Muscle layer of duodenum (tissue), 2 donors: ENCODE measurements at regions not wholly inside any gene's neighbourhood (a gene's known extent, or its start where the extent isn't known, plus 50 kb on each side); places are given as distances from the start of the nearest gene placed in this dataset.

Experiments used
- H3K27ac ChIP-seq: one replicate; pipeline ENCODE4 v1.7.0; 2013; ENCODE audit warnings: mild to moderate bottlenecking, low read length
- H3K27me3 ChIP-seq: one replicate; pipeline ENCODE4 v1.7.0; 2013; ENCODE audit warnings: low read depth, mild to moderate bottlenecking, control low read depth, low read length
- H3K36me3 ChIP-seq, 2 donors: one replicate each; pipeline ENCODE4 v1.7.0; 2013; ENCODE audit warnings: low read length in 2 of 2, control low read depth in 1 of 2, mild to moderate bottlenecking in 1 of 2; ENCODE audit not compliant: insufficient read depth in 2 of 2, control insufficient read depth in 1 of 2
- H3K4me1 ChIP-seq, 2 donors: one replicate each; pipeline ENCODE4 v1.7.0; 2013; ENCODE audit warnings: low read length in 2 of 2, mild to moderate bottlenecking in 2 of 2, control low read depth in 1 of 2, moderate library complexity in 1 of 2; ENCODE audit not compliant: insufficient read depth in 2 of 2, control insufficient read depth in 1 of 2
- H3K4me3 ChIP-seq, 2 donors: one replicate each; pipeline ENCODE4 v1.7.0; 2013; ENCODE audit warnings: low read length in 2 of 2, low read depth in 1 of 2, mild to moderate bottlenecking in 1 of 2
- H3K9me3 ChIP-seq, 2 donors: one replicate each; pipeline ENCODE4 v1.7.0; 2013; ENCODE audit warnings: low read length in 2 of 2, control low read depth in 1 of 2, mild to moderate bottlenecking in 1 of 2; ENCODE audit not compliant: control insufficient read depth in 1 of 2
- donor health status: healthy.

- Histone ChIP-seq H3K36me3 (no peaks in the 10 kb centered on the region), H3K9me3 (no peaks in the 10 kb centered on the region), H3K4me1 (peaks cover 0 to 8% of the 10 kb centered on the region in 2 donors), H3K27ac (peak overlapping the region; percentile 9), H3K4me3 (no peak overlapping the region), H3K27me3 (no peaks in the 10 kb centered on the region)
Observed at GRCh38 chrX:109843963-109844751, 111.1 kb upstream of the ACSL4 start.

- H3K9me3 ChIP-seq = no peaks in the 10 kb centered on the region
- no peaks in the 10 kb centered on the region for H3K27me3 ChIP-seq
- no peaks in the 10 kb centered on the region for H3K36me3 ChIP-seq
- no peak overlapping the region for H3K4me3 ChIP-seq
- H3K27ac ChIP-seq = peak overlapping the region; percentile 9
- H3K4me1 ChIP-seq = peaks cover 0 to 8% of the 10 kb centered on the region in 2 donors
Observed at GRCh38 chrX:109844986-109845385, 111.9 kb upstream of the ACSL4 start.

- H3K27ac ChIP-seq = no peak overlapping the region
- H3K27me3 ChIP-seq = no peaks in the 10 kb centered on the region
Observed at GRCh38 chrX:109845996-109846395, 112.9 kb upstream of the ACSL4 start.

DNA sequence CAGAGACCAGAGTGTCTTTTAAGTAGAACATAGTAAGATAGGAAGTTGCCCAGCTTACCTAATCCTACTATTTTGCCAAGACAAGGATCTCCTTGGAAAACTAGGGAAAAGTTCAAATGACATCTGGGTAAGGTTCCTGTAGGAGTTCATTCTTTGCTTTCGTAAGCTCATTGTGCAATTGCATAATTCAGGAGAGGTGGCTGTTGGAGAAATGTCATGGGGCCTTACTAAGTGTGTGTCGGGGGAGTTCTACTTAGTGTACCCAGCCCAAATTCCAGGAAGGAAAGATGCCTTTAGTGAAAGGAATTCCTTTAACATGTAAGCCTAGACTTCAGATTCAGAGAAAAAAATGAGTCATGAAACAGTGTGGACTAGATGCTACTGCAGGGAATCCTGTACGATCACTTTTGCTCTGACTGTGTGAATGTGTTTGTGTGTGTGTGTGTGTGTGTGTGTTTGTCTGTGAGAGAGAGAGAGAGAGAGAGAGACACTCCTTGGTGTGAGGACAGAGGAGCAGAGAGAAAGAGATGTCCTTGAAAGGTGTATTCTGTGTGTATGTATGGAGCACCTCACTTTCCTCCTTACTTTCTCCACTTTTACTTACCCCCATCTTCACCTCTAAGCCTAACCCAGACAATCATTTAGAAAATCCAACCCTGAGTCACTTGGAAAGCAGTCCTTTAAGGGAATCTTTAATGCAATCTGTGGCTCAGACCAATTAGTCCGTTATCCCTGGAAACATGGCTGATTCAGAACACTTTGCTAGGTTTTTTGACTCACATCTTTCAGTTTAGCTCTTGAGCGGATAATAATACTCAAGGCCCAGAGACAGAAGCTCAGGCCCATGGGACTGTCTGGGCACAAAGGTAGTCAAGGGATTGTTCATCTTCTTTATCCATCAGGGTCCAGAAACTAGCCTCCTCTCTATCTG is 114.5 kb upstream of the ACSL4 start:
- Histone ChIP-seq H3K27ac (peak overlapping the region; percentile 39), H3K27me3 (no peaks in the 10 kb centered on the region)

More at GRCh38 chrX:109845996-109846395, 112.9 kb upstream of the ACSL4 start:
- H3K36me3 ChIP-seq = no peaks in the 10 kb centered on the region
- H3K4me3 ChIP-seq = no peak overlapping the region
- H3K9me3 ChIP-seq = no peaks in the 10 kb centered on the region
- H3K4me1 ChIP-seq = peaks cover 0 to 8% of the 10 kb centered on the region in 2 donors

GRCh38 chrX:109848461-109849050 is 115.5 kb upstream of the ACSL4 start:
- H3K36me3 ChIP-seq = no peaks in the 10 kb centered on the region
- H3K27me3 ChIP-seq = no peaks in the 10 kb centered on the region
- H3K4me1 ChIP-seq = peaks cover 0 to 8% of the 10 kb centered on the region in 2 donors
- no peak overlapping the region for H3K27ac ChIP-seq
- H3K9me3 ChIP-seq = peaks cover 0 to 2% of the 10 kb centered on the region in 2 donors
- no peak overlapping the region for H3K4me3 ChIP-seq

More for the DNA sequence above, 114.5 kb upstream of the ACSL4 start:
- Histone ChIP-seq H3K9me3 (no peaks in the 10 kb centered on the region), H3K36me3 (no peaks in the 10 kb centered on the region), H3K4me3 (no peak overlapping the region), H3K4me1 (peaks cover 0 to 8% of the 10 kb centered on the region in 2 donors)

DNA sequence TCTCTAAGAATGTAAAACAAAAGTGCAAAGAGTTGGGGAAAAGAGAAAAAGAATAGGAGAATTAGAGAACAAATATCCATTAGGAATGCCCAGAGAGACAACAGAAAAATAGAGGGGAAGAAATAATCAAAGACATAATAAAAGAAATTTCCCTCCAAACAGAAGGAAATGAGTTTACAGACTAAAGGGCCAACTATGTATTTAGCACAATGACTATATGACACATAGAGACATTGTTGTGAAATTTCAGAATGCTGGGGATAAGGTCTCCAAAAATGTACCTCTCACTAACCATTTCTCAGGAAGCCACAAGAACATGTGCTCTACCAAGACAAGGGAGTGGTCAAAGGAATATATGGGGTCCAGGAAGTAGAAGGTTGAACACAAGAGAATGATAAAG is 121.0 kb upstream of the ACSL4 start:
- H3K27me3 ChIP-seq = no peaks in the 10 kb centered on the region
- no peak overlapping the region for H3K27ac ChIP-seq
- peaks cover 0 to 2% of the 10 kb centered on the region in 2 donors for H3K9me3 ChIP-seq
- no peak overlapping the region for H3K4me3 ChIP-seq
- H3K4me1 ChIP-seq = no peaks in the 10 kb centered on the region
- H3K36me3 ChIP-seq = no peaks in the 10 kb centered on the region

DNA sequence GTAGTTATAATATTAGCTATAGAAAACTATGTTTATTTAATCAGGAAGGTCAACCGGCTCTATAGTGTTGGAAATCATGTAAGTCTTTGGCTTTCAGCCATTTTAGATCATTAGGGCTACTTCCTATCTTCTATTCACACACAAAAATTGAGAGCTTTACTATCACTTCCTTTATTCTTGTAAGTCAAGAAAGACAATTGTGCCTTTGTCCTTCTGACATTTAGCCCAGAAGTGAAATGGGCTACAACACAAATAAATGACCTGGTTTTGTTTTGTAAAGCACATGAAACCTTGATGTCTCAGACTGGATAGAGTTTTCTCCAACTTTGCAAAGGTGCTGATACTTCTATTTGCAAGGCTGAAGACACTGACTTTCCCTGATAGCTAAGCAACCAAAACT is 122.4 kb upstream of the ACSL4 start:
- peaks cover 0 to 2% of the 10 kb centered on the region in 2 donors for H3K9me3 ChIP-seq
- no peaks in the 10 kb centered on the region for H3K36me3 ChIP-seq
- H3K27ac ChIP-seq = no peak overlapping the region
- H3K4me3 ChIP-seq = no peak overlapping the region
- no peaks in the 10 kb centered on the region for H3K27me3 ChIP-seq
- no peaks in the 10 kb centered on the region for H3K4me1 ChIP-seq

GRCh38 chrX:109856974-109857373 is 123.9 kb upstream of the ACSL4 start:
- Histone ChIP-seq H3K4me1 (no peaks in the 10 kb centered on the region), H3K27ac (peak overlapping the region; percentile 51)

GRCh38 chrX:109857584-109858228 is 124.6 kb upstream of the ACSL4 start:
- no peak overlapping the region for H3K4me3 ChIP-seq
- H3K9me3 ChIP-seq = peaks cover 0 to 2% of the 10 kb centered on the region in 2 donors
- peak overlapping the region; percentile 51 for H3K27ac ChIP-seq
- H3K27me3 ChIP-seq = no peaks in the 10 kb centered on the region
- H3K4me1 ChIP-seq = no peaks in the 10 kb centered on the region
- no peaks in the 10 kb centered on the region for H3K36me3 ChIP-seq

More at GRCh38 chrX:109856974-109857373, 123.9 kb upstream of the ACSL4 start:
- no peaks in the 10 kb centered on the region for H3K36me3 ChIP-seq
- no peaks in the 10 kb centered on the region for H3K27me3 ChIP-seq
- peaks cover 0 to 2% of the 10 kb centered on the region in 2 donors for H3K9me3 ChIP-seq
- H3K4me3 ChIP-seq = no peak overlapping the region

DNA sequence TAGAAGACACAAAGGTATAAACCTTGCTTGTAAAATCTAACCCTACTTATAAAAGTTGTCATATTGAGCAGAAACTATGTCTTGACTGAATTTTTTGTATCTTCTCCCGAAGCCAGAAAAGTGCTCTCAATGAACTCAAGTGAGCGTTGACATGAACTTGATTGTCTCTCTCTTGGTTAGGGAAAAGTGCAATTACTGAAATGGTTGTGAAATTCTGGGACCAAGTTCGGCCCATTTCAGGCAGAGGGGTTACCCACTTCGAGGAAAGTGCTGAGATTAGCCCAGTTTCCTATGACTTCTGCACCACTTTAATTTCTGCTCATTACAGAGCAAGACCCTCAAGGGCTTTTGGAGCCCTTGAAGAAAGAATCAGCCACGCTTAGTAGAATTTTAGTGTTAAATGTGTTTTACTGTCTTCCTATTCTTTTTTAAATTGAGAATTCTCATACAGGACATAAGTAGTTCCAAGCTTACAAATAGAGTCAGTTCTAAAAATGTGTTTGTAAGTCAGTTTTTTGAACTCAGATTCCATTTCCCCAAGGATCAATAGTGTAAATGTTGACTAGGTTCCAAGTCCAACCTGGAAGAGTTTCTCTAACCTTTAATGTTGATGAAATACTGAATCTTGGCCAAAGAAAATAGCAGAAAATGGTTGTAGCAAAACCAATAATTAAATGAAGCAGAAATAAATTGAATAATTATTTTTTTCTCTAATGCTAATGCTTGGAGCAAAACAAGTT is 125.7 kb upstream of the ACSL4 start:
- Histone ChIP-seq H3K27me3 (no peaks in the 10 kb centered on the region), H3K4me1 (no peaks in the 10 kb centered on the region)

More for the DNA sequence above, 125.7 kb upstream of the ACSL4 start:
- Histone ChIP-seq H3K36me3 (no peaks in the 10 kb centered on the region), H3K27ac (no peak overlapping the region), H3K4me3 (no peak overlapping the region), H3K9me3 (no peaks in the 10 kb centered on the region)
